Activated CD4-positive, alpha-beta T cell treated with anti-CD3 and anti-CD28 coated beads for 48 hours (primary cell): ENCODE measurements at regions not wholly inside any gene's neighbourhood (a gene's known extent, or its start where the extent isn't known, plus 50 kb on each side); places are given as distances from the start of the nearest gene placed in this dataset.
"Not testable (repeated sequence)": the region's sequence is repeated elsewhere in the genome, so short reads cannot be mapped to it uniquely, and the experiment has no call there.

Source experiments
- DNase-seq: peaks from one replicate; pipeline ENCODE4 v3.0.0-alpha.2; 2020

- no peak for DNase-seq
Measured at GRCh38 chr6:140854318-140854717, 1278.4 kb upstream of the GJE1 start.

DNA sequence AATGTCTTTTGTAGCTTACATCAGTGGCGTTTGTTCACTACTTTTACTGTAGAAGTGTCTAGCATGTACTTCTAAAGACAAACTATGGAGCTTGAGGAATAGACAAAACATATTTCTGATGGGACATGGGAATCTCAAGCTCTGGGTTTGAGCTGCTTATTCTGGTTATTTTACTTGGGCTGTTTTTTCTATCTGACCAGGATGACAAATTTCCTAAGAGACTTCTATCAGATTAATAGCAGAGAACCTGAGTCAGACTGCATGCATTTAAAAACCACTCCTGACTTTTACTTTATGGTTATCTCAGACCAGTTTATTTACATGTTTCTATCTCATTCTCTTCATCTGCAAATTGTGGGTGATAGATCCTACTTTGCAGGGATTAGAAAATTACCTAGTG, 1282.3 kb upstream of the GJE1 start:
- no peak for DNase-seq

DNA sequence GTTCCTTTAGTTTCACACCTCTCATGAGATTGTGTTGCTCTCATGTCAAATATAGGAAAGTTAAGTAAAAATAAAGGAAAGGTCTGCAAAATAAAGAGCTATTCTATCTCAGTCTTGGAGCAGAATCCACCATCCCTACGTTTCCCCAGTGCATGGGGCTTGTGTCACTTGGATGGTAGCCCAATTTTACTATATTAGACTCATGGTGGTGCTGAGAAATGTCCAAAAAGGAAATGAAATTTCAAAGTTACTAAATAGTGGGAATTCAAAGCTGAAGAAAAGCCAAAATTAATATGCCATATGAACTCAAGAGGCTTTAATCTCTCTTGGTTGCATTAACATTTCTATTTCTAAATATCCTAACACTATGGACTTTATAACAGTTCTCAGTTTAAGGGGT, 1283.3 kb upstream of the GJE1 start:
- DNase-seq, result no peak

GRCh38 chr6:140847262-140847645, 1285.5 kb upstream of the GJE1 start:
- DNase-seq, result no peak

GRCh38 chr6:140846503-140847261, 1286.0 kb upstream of the GJE1 start:
- DNase-seq, result no peak

- DNase-seq, result no peak
Measured at GRCh38 chr6:140845701-140846100, 1287.0 kb upstream of the GJE1 start.

- no peak for DNase-seq
Measured at GRCh38 chr6:140844167-140844566, 1288.6 kb upstream of the GJE1 start.

GRCh38 chr6:140833408-140833807, 1299.3 kb upstream of the GJE1 start:
- DNase-seq, result no peak

DNA sequence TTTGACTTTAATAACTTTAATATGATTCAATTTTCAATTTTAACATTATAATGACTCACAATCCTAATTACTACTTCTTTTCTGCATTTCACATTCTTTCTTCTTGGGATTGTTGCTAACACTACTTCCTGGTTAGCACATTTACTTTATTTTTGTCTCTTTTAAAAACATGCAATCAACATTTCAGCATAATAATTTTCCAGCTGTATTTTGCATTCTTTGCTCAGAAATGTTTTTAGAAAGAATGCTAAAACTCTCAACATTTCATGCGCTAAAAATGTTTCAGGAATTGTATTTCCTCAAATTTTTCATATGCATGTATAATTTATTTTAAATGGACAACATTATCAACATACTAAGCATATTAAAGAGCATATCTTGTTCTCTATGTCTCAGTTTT, 1302.1 kb upstream of the GJE1 start:
- DNase-seq, result no peak

DNA sequence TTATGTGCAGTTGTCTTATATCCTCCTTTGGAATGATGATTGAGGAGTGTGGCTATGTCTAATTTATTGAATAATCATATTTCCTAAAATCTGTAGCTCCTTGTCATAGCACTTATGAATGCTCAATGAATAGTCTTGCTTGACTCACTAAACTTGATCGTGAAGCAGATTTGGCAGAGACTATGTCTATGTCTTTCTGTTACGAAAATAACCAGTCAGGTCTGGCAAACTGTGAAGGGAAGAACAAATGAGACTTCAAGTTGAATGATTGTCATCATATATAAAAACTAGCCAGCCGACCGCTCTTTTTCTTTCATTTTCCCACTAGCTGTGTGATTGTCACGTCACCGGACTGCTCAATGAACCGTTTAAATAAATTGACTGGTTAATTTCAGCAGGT, 1303.9 kb upstream of the GJE1 start:
- DNase-seq, result no peak

DNA sequence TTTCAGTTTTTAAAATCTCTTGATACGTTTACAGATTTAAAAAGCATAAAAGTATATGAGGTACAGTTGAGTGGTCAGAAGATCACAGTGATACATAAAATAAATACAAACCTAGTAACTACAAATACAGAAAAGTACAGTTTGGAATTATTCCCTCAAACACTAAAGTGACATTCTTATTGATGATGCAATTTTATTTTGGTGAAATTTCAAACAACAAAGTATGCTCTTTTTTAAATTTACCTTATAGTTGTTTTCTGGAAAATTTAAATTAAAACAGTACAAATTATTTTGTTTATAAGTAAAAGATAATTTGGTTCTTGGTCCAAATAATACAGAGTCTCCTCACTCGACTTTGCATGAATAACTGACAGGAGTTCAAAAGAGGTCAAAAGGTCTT, 1305.1 kb upstream of the GJE1 start:
- no peak for DNase-seq

DNA sequence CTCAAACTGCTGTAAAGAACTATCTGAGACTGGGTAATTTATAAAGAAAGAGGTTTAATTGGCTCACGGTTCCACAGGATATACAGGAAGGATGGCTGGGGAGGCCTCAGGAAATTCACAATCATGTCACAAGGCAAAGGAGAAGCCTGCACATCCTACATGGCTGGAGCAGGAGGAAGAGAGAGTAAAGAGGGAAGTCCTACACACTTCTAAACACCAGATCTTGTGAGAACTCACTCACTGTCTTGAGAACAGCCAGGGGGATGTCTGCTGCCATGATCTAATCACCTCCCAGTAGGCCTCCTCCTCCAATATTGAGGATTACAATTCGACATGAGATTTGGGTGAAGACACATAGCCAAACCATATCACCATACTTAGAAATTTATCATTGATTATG, 1307.0 kb upstream of the GJE1 start:
- DNase-seq, result no peak

GRCh38 chr6:140824595-140824994, 1308.1 kb upstream of the GJE1 start:
- no peak for DNase-seq

GRCh38 chr6:140821196-140821595, 1311.5 kb upstream of the GJE1 start:
- DNase-seq, result no peak

DNA sequence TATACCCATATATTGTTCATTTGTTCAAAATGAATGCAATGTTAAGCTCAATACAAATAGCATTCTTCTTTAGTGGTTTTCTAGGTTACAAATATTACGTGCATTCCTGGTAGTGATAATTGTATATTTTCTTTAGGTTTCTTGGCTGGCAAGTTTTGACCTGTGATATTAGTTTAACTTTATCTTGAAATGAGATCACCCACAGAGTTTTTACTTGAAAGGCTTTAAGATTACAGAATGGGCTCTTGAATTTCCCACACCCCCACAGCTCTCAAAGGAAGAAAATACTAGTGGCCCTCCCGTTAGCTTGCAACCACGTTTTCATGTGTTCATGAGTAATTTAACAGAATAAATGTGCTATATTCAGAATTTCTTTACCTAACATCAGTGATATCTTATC, 1315.5 kb upstream of the GJE1 start:
- DNase-seq, result no peak

DNA sequence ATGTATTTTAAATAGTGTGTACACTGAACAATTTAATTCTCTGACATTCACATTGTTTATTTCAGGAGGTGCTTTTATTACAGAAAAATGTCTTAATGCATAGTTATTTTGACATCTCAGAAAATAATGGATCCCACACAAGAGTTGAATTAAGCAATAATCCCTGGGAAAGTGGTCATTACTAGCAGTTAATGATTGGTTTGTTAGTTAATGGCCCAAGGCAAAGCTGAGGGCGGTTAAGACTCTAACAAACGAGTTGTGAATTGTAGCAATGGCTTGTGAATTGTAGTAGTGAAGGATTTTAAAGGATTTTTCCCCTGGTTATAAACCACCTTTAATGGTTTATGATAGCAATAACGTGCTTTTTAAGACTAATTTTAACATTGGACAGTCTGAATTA, 1316.0 kb upstream of the GJE1 start:
- no peak for DNase-seq

GRCh38 chr6:140812636-140813035, 1320.1 kb upstream of the GJE1 start:
- DNase-seq, result no peak

DNA sequence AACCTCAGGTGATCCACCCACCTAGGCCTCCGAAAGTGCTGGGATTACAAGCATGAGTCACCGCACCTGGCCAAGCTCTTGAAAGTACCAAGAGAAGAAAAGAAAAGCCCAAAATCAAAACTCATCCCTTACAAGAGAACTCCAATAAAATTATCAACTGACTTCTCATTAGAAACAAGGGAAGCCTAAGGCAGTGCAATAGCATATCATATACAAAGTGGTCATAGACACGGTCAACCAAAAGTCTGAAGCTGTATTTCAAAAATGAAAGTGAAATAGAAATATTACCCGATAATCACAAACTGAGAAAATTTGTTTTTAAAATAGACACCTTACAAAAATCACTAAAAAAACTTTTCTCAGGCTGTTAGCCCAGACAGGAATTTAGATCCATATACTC, 1321.1 kb upstream of the GJE1 start:
- no peak for DNase-seq

DNA sequence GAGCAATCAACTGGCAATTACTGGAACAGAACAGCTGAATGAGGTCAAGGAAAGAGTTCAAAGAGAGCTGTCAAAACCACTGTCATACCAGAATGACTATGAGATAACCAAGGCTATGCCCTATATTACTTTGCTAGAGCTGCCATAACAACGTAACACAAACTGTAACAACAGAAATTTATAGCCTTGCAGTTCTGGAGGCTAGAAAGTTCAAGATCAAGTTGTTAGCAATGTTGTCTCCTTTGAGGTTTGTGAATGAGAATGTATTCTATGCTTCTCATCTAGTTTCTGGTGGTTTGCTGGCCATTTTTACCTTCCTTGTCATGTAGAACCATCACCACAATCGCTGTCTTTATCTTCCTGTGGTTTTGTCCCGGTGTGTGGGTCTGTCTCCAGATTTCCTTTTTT, 1323.0 kb upstream of the GJE1 start:
- DNase-seq, result no peak

- DNase-seq, result no peak
Measured at GRCh38 chr6:140806431-140806830, 1326.3 kb upstream of the GJE1 start.

- no peak for DNase-seq
Measured at GRCh38 chr6:140794544-140794943, 1338.2 kb upstream of the GJE1 start.

DNA sequence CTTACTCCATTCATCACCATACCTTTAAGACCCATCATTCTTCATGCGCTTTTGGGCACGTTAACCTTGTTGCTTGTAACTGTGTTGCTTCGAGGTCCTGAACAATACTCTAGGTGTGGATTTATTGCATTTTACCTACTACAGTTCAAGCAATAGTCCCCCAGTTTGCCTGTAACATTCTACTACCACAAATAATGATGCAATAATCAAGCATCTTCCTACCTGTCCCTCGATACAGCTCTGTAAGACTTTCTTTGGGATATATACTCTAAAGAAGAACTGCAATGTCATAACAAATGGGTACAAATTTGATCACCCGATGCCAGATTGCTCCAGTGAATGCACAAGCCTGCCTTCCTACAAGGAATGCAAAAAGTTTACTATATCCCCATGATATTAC, 1342.6 kb upstream of the GJE1 start:
- no peak for DNase-seq

DNA sequence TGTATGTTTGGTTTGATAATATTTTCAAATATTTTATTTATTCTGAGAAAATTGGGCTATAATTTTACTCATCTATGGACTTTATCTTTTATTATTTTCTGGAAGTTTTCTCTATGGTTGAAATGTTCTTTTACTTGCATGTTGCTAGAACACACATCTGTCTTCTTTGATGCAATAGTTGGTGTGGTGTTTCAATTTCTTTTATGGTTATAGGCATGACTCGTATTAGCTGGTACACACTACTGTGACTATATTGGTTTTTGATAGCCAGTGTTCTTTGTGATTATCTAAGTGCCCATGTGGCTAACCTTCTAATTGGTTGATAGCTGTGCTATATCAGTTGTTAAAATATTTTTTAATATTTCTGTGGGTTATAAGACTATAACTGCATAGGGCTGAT, 1343.3 kb upstream of the GJE1 start:
- DNase-seq, result no peak

DNA sequence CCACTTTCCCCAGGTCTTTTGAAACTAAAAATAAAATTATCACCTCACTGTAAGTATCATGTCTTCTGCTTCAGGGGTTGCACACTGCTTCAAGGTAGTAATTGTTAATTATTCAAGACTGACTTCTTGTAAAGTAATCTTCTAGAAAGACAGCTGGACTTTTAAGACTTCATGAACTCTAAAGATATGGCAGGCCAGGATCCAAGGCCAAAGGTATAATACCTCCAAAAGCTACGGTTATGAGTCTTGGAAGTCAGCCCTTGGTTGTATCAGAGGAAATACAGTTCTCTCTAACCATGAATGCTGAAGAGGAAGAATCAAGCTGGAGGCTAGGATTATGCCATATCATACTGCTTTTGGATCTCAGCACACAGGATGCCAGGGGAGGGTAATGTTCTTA, 1346.8 kb upstream of the GJE1 start:
- no peak for DNase-seq

DNA sequence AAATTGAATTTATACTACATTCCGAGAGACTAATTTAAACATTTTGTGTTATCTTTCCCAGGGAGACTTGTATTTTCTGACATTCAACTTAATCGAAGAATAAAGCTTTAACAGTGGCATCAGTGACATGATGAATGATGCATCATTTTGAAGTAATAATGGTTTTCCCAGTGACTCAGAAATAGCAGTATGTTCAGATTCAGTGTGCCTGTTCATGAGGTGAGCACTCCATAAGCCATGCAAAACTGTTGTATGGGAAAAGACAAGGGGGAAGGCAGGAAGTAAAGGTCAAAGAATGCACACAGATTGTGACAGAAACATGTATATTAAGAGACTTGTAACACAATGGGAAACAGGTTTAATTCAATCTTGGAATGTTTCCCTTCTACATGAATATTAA, 1348.2 kb upstream of the GJE1 start:
- DNase-seq, result no peak

- not testable (repeated sequence) for DNase-seq
Measured at GRCh38 chr6:140783504-140783903, 1349.2 kb upstream of the GJE1 start.
